HG02884 (cell line): ENCODE measurements at regions not wholly inside any gene's neighbourhood (a gene's known extent, or its start where the extent isn't known, plus 50 kb on each side); places are given as distances from the start of the nearest gene placed in this dataset.

Experiments used
- ATAC-seq: cut with Tn5 transposase; IDR thresholded peaks from one replicate; pipeline ENCODE4 v1.9.1; 2021; ENCODE audit warnings: mild to moderate bottlenecking, moderate library complexity; ENCODE audit not compliant: unreplicated experiment

- no peak for ATAC-seq
Measured at GRCh38 chr9:79280691-79281090, 291.1 kb upstream of the TLE4 start.

- no peak for ATAC-seq
Measured at GRCh38 chr9:79284081-79284480, 287.7 kb upstream of the TLE4 start.

GRCh38 chr9:79286992-79287707 lies 284.6 kb upstream of the TLE4 start:
- no peak for ATAC-seq

- ATAC-seq: no peak
Measured at GRCh38 chr9:79287708-79288290, 284.0 kb upstream of the TLE4 start.

GRCh38 chr9:79289856-79290255 lies 281.9 kb upstream of the TLE4 start:
- ATAC-seq: no peak

GRCh38 chr9:79292731-79293280 lies 279.0 kb upstream of the TLE4 start:
- no peak for ATAC-seq

- ATAC-seq: no peak
Measured at GRCh38 chr9:79300068-79300467, 271.7 kb upstream of the TLE4 start.

- ATAC-seq: no peak
Measured at GRCh38 chr9:79301085-79301484, 270.7 kb upstream of the TLE4 start.

GRCh38 chr9:79301551-79302391 lies 270.0 kb upstream of the TLE4 start:
- no peak for ATAC-seq

- no peak for ATAC-seq
Measured at GRCh38 chr9:79302569-79302968, 269.2 kb upstream of the TLE4 start.

GRCh38 chr9:79308012-79308411 lies 263.8 kb upstream of the TLE4 start:
- no peak for ATAC-seq

- no peak for ATAC-seq
Measured at GRCh38 chr9:79312686-79313421, 258.9 kb upstream of the TLE4 start.

GRCh38 chr9:79325501-79325900 lies 246.3 kb upstream of the TLE4 start:
- no peak for ATAC-seq

GRCh38 chr9:79329861-79330260 lies 241.9 kb upstream of the TLE4 start:
- ATAC-seq: no peak

GRCh38 chr9:79334001-79334400 lies 237.8 kb upstream of the TLE4 start:
- no peak for ATAC-seq

- ATAC-seq: no peak
Measured at GRCh38 chr9:79334711-79335110, 237.1 kb upstream of the TLE4 start.

- no peak for ATAC-seq
Measured at GRCh38 chr9:79335987-79336386, 235.8 kb upstream of the TLE4 start.

- ATAC-seq: no peak
Measured at GRCh38 chr9:79341561-79341960, 230.2 kb upstream of the TLE4 start.

- ATAC-seq: no peak
Measured at GRCh38 chr9:79346350-79347020, 225.3 kb upstream of the TLE4 start.

- ATAC-seq: no peak
Measured at GRCh38 chr9:79352322-79352721, 219.4 kb upstream of the TLE4 start.
